ENCODE measurements at regions not wholly inside any gene's neighbourhood (a gene's known extent, or its start where the extent isn't known, plus 50 kb on each side); places are given as distances from the start of the nearest gene placed in this dataset.

- ATAC-seq (ENCODE audit: insufficient read depth, low read depth): no peak
Measured at GRCh38 chr3:160065282-160065681, 76.6 kb downstream of the IL12A start.

GRCh38 chr3:160065786-160066185, 77.2 kb downstream of the IL12A start:
- H3K9ac ChIP-seq (ENCODE audit: low read depth, low read length): no peak overlapping the region
- no peaks in the 10 kb centered on the region for H3K9me3 ChIP-seq (ENCODE audit: insufficient read depth, low read length, severe bottlenecking)
- TF ChIP-seq EZH2 (IDR thresholded peaks at IDR 0.05; ENCODE audit: borderline replicate concordance, low read depth, low read length, severe bottlenecking) (no peak), CTCF (IDR thresholded peaks at IDR 0.05; ENCODE audit: borderline replicate concordance, extremely low read depth, low read length, poor library complexity, severe bottlenecking) (no peak)
- H3K79me2 ChIP-seq (ENCODE audit: insufficient read depth, low read length): no peaks in the 10 kb centered on the region
- no peak overlapping the region for H3K27ac ChIP-seq (ENCODE audit: low read length)
- no peaks in the 10 kb centered on the region for H4K20me1 ChIP-seq (ENCODE audit: insufficient read depth, low read length)
- no peaks in the 10 kb centered on the region for H3K27me3 ChIP-seq (ENCODE audit: insufficient read depth, low read length, poor library complexity)
- no peak overlapping the region for H2AFZ ChIP-seq (ENCODE audit: low read depth, low read length)
- DNase-seq: no peak
- H3K4me1 ChIP-seq (ENCODE audit: insufficient read depth, low read length): peaks cover 6% of the 10 kb centered on the region; the same call in 1 of the 2 replicates
- no peak overlapping the region for H3K4me3 ChIP-seq (ENCODE audit: low read depth in 1 of 2, low read length in 2 of 2)
- ATAC-seq (ENCODE audit: insufficient read depth, low read depth): no peak
- no peaks in the 10 kb centered on the region for H3K36me3 ChIP-seq (ENCODE audit: insufficient read depth, low read length)
- H3K4me2 ChIP-seq (ENCODE audit: insufficient read depth, low read length): no peak overlapping the region

More at GRCh38 chr3:160065282-160065681, 76.6 kb downstream of the IL12A start:
- no peaks in the 10 kb centered on the region for H3K79me2 ChIP-seq (ENCODE audit: insufficient read depth, low read length)
- TF ChIP-seq EZH2 (IDR thresholded peaks at IDR 0.05; ENCODE audit: borderline replicate concordance, low read depth, low read length, severe bottlenecking) (no peak), CTCF (IDR thresholded peaks at IDR 0.05; ENCODE audit: borderline replicate concordance, extremely low read depth, low read length, poor library complexity, severe bottlenecking) (no peak)
- no peaks in the 10 kb centered on the region for H3K27me3 ChIP-seq (ENCODE audit: insufficient read depth, low read length, poor library complexity)
- H3K36me3 ChIP-seq (ENCODE audit: insufficient read depth, low read length): no peaks in the 10 kb centered on the region
- no peak for DNase-seq
- peaks cover 6% of the 10 kb centered on the region; the same call in 1 of the 2 replicates for H3K4me1 ChIP-seq (ENCODE audit: insufficient read depth, low read length)
- no peak overlapping the region for H3K9ac ChIP-seq (ENCODE audit: low read depth, low read length)
- H4K20me1 ChIP-seq (ENCODE audit: insufficient read depth, low read length): no peaks in the 10 kb centered on the region
- no peak overlapping the region for H3K4me3 ChIP-seq (ENCODE audit: low read depth in 1 of 2, low read length in 2 of 2)
- H3K4me2 ChIP-seq (ENCODE audit: insufficient read depth, low read length): no peak overlapping the region
- H3K9me3 ChIP-seq (ENCODE audit: insufficient read depth, low read length, severe bottlenecking): no peaks in the 10 kb centered on the region
- H3K27ac ChIP-seq (ENCODE audit: low read length): no peak overlapping the region
- no peak overlapping the region for H2AFZ ChIP-seq (ENCODE audit: low read depth, low read length)

GRCh38 chr3:160069986-160070385, 81.4 kb downstream of the IL12A start:
- no peaks in the 10 kb centered on the region for H3K4me1 ChIP-seq (ENCODE audit: insufficient read depth, low read length)
- no peaks in the 10 kb centered on the region for H4K20me1 ChIP-seq (ENCODE audit: insufficient read depth, low read length)
- no peaks in the 10 kb centered on the region for H3K27me3 ChIP-seq (ENCODE audit: insufficient read depth, low read length, poor library complexity)
- no peak for DNase-seq
- no peak for TF ChIP-seq EZH2 (IDR thresholded peaks at IDR 0.05; ENCODE audit: borderline replicate concordance, low read depth, low read length, severe bottlenecking)
- TF ChIP-seq CTCF (IDR thresholded peaks at IDR 0.05; ENCODE audit: borderline replicate concordance, extremely low read depth, low read length, poor library complexity, severe bottlenecking): no peak
- ATAC-seq (ENCODE audit: insufficient read depth, low read depth): no peak
- H3K79me2 ChIP-seq (ENCODE audit: insufficient read depth, low read length): no peaks in the 10 kb centered on the region
- H3K4me2 ChIP-seq (ENCODE audit: insufficient read depth, low read length): no peak overlapping the region
- H3K36me3 ChIP-seq (ENCODE audit: insufficient read depth, low read length): no peaks in the 10 kb centered on the region
- H3K9ac ChIP-seq (ENCODE audit: low read depth, low read length): no peak overlapping the region
- H3K27ac ChIP-seq (ENCODE audit: low read length): no peak overlapping the region
- H3K4me3 ChIP-seq (ENCODE audit: low read depth in 1 of 2, low read length in 2 of 2): no peak overlapping the region
- H3K9me3 ChIP-seq (ENCODE audit: insufficient read depth, low read length, severe bottlenecking): no peaks in the 10 kb centered on the region
- H2AFZ ChIP-seq (ENCODE audit: low read depth, low read length): no peak overlapping the region

GRCh38 chr3:160076519-160076918, 87.9 kb downstream of the IL12A start:
- Histone ChIP-seq H3K4me3 (ENCODE audit: low read depth in 1 of 2, low read length in 2 of 2) (no peak overlapping the region), H3K9me3 (ENCODE audit: insufficient read depth, low read length, severe bottlenecking) (no peaks in the 10 kb centered on the region), H3K4me1 (ENCODE audit: insufficient read depth, low read length) (no peaks in the 10 kb centered on the region), H3K4me2 (ENCODE audit: insufficient read depth, low read length) (no peak overlapping the region), H2AFZ (ENCODE audit: low read depth, low read length) (no peak overlapping the region), H4K20me1 (ENCODE audit: insufficient read depth, low read length) (no peaks in the 10 kb centered on the region), H3K27ac (ENCODE audit: low read length) (no peak overlapping the region), H3K79me2 (ENCODE audit: insufficient read depth, low read length) (no peaks in the 10 kb centered on the region), H3K36me3 (ENCODE audit: insufficient read depth, low read length) (no peaks in the 10 kb centered on the region), H3K9ac (ENCODE audit: low read depth, low read length) (no peak overlapping the region), H3K27me3 (ENCODE audit: insufficient read depth, low read length, poor library complexity) (no peaks in the 10 kb centered on the region)
- ATAC-seq (ENCODE audit: insufficient read depth, low read depth): no peak
- TF ChIP-seq CTCF (IDR thresholded peaks at IDR 0.05; ENCODE audit: borderline replicate concordance, extremely low read depth, low read length, poor library complexity, severe bottlenecking): no peak
- TF ChIP-seq EZH2 (IDR thresholded peaks at IDR 0.05; ENCODE audit: borderline replicate concordance, low read depth, low read length, severe bottlenecking): no peak
- DNase-seq: no peak
